Stimulated activated naive B cell treated with anti-CD40 and anti-IgM and Interleukin-4, amounts not matched to agents 10 μg/mL and 1 μg/mL and 100 μg/mL, for 72 hours (primary cell): ENCODE measurements at regions not wholly inside any gene's neighbourhood (a gene's known extent, or its start where the extent isn't known, plus 50 kb on each side); places are given as distances from the start of the nearest gene placed in this dataset.

Source experiments
- ATAC-seq, 2 donors: fragments of 150-1000 bp; cut with Tn5 transposase; replicated peaks; 2 replicates each; pipeline ENCODE4 v1.10.0; 2021; ENCODE audit warnings: moderate library complexity in 1 of 2
- DNase-seq: peaks from one replicate; pipeline ENCODE4 v3.0.0; 2021
- H3K27ac Mint-ChIP-seq: one replicate; pipeline ENCODE4 v1.8.0; 2022; ENCODE audit warnings: mild to moderate bottlenecking, mixed read lengths
- H3K27me3 Mint-ChIP-seq, 2 donors: one replicate each; pipeline ENCODE4 v1.8.0; 2022; ENCODE audit warnings: mixed read lengths in 2 of 2
- H3K36me3 Mint-ChIP-seq, 2 donors: one replicate each; pipeline ENCODE4 v1.8.0; 2022; ENCODE audit warnings: mixed read lengths in 2 of 2, mild to moderate bottlenecking in 1 of 2
- H3K4me1 Mint-ChIP-seq, 2 donors: one replicate each; pipeline ENCODE4 v1.8.0; 2022; ENCODE audit warnings: mixed read lengths in 2 of 2, mild to moderate bottlenecking in 1 of 2
- H3K4me3 Mint-ChIP-seq, 2 donors: one replicate each; pipeline ENCODE4 v1.8.0; 2022; ENCODE audit warnings: mild to moderate bottlenecking in 2 of 2, mixed read lengths in 2 of 2, moderate library complexity in 1 of 2
- H3K9me3 Mint-ChIP-seq, 2 donors: one replicate each; pipeline ENCODE4 v1.8.0; 2022; ENCODE audit warnings: mixed read lengths in 2 of 2, mild to moderate bottlenecking in 1 of 2

- Mint-ChIP-seq H3K36me3 (no peaks in the 10 kb centered on the region), H3K27me3 (peaks cover 8 to 16% of the 10 kb centered on the region in 2 donors), H3K27ac (no peak overlapping the region), H3K9me3 (peaks cover 0 to 4% of the 10 kb centered on the region in 2 donors), H3K4me3 (no peak overlapping the region), H3K4me1 (peaks cover 2 to 6% of the 10 kb centered on the region in 2 donors)
- no peak for DNase-seq
- peak; percentile 51 to 54 for ATAC-seq
Observed at GRCh38 chrX:1909419-1910206, 294.8 kb downstream of the ASMT start.

GRCh38 chrX:1910207-1910470 is 295.3 kb downstream of the ASMT start:
- no peak for ATAC-seq
- Mint-ChIP-seq H3K4me1 (peaks cover 2 to 6% of the 10 kb centered on the region in 2 donors), H3K27ac (no peak overlapping the region), H3K9me3 (peaks cover 0 to 4% of the 10 kb centered on the region in 2 donors), H3K27me3 (peaks cover 12 to 22% of the 10 kb centered on the region in 2 donors), H3K36me3 (no peaks in the 10 kb centered on the region), H3K4me3 (no peak overlapping the region)
- DNase-seq, result no peak

DNA sequence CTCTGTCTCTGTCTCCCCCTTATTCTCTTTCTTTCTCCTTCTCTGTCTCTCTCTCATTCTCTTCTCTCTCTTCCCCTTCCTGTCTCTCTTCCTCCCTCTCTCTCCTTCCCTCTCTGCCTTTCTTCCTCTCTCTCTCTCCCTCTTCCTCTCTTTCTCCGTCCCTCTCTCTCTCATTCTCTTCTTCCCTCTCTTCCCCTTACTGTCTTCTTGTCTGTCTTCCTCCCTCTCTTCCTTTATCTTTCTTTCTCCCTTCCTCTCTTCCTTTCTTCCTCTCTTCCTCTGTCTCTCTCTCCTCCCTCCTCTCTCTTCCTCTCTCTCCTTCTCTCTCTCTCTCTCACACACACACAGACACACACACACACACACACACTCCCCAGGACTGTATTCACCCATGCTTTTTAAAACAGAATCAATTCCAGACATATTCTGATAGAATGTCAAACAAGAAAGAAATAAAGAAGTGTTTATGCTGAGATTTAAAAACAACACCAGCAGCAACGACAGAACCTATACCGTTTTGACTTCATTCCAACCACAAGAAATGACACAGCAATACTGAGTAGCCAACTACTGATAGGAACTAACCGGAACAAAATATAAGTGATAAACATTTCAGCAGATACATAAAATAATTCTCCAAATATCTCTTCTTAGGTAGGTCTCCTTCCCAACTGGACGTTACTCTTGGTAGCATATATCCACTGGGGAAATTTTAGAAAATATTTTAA is 296.7 kb downstream of the ASMT start:
- ATAC-seq, result no peak
- Mint-ChIP-seq H3K4me3 (no peak overlapping the region), H3K9me3 (peaks cover 0 to 4% of the 10 kb centered on the region in 2 donors), H3K36me3 (no peaks in the 10 kb centered on the region), H3K4me1 (peaks cover 2 to 6% of the 10 kb centered on the region in 2 donors), H3K27ac (no peak overlapping the region), H3K27me3 (peaks cover 17 to 32% of the 10 kb centered on the region in 2 donors)
- no peak for DNase-seq

DNA sequence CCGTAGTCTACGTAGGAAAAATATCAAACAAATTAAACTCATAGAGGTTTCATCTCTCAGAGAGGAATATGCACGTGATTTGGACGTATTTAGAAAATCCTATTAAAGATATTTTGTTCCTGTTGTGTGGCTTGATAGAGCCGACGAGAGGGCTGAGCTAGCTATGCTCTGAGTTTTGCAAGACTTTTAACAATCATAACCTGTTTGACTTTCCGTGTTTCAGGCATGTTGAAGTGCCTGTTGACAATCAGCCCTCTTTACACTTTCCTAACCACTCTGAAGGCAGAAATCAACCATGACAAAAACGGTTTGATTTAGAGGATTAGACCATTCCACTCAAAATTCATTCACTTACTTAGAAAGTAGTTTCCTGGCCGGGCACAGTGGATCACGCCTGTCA is 297.3 kb downstream of the ASMT start:
- Mint-ChIP-seq H3K9me3 (peaks cover 0 to 4% of the 10 kb centered on the region in 2 donors), H3K36me3 (no peaks in the 10 kb centered on the region), H3K4me3 (no peak overlapping the region), H3K27ac (no peak overlapping the region), H3K4me1 (peaks cover 2 to 6% of the 10 kb centered on the region in 2 donors), H3K27me3 (peaks cover 17 to 32% of the 10 kb centered on the region in 2 donors)
- ATAC-seq, result no peak
- DNase-seq, result no peak

DNA sequence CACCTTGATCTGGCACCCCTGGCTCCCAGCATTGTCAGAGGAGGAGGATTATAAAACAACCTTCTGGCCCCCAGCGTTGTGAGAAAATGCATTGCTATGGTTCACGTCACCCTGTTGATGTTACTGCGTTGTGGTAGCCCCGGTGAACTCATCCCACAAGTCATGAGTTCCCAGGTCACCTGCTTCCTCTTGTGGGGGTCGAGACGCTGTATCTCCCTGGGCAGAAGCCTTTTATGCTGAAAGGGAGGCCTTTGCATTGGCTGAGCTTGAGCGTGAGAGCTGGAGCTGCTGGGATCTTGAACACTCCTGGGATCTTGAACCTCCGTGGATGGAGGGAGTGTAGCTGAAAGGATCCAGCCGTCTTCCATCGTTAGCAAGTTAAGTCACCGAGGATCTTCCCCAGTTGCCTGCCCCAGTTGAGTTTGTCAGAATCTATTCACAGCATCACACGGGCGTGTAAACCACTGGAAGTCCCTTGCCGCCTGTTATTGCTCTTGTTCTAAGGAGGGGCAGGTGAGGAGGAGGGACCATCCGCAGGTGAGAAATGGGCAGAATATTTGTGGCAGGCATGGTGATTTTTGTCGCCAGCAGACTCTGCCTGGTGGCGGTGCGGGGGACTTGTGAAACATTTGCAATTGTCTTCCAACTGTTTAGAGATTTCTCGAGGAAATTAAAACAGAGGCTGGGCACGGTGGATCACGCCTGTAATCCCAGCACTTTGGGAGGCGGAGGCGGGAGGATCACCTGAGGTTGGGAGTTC is 299.9 kb downstream of the ASMT start:
- Mint-ChIP-seq H3K4me3 (no peak overlapping the region), H3K27ac (no peak overlapping the region)

DNA sequence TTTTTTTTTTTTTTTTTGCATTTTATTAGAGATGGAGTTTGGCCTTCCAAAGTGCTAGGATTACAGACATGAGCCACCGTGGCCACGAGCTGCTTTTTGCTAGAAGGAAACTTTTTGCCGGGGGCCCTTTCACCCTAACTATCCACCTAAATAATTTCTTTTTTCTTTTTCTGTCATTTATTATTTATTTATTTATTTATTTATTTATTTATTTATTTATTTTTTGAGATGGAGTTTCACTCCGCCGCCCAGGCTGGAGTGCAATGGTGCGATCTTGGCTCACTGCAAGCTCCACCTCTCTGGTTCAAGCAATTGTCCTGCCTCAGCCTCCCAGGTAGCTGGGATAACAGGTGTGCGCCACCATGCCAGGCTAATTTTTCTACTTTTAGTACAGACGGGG is 303.9 kb downstream of the ASMT start:
- H3K4me3 Mint-ChIP-seq, result no peak overlapping the region
- no peaks in the 10 kb centered on the region for H3K36me3 Mint-ChIP-seq
- H3K9me3 Mint-ChIP-seq, result no peaks in the 10 kb centered on the region
- no peaks in the 10 kb centered on the region for H3K4me1 Mint-ChIP-seq
- peaks cover 12 to 17% of the 10 kb centered on the region in 2 donors for H3K27me3 Mint-ChIP-seq
- no peak overlapping the region for H3K27ac Mint-ChIP-seq
- DNase-seq (no peak), ATAC-seq (no peak)

More for the DNA sequence above, 299.9 kb downstream of the ASMT start:
- peaks cover 0 to 2% of the 10 kb centered on the region in 2 donors for H3K4me1 Mint-ChIP-seq
- peaks cover 17 to 32% of the 10 kb centered on the region in 2 donors for H3K27me3 Mint-ChIP-seq
- H3K36me3 Mint-ChIP-seq, result no peaks in the 10 kb centered on the region
- ATAC-seq (no peak), DNase-seq (no peak)
- H3K9me3 Mint-ChIP-seq, result peaks cover 0 to 4% of the 10 kb centered on the region in 2 donors

- Mint-ChIP-seq H3K4me1 (peaks cover 4 to 6% of the 10 kb centered on the region in 2 donors), H3K27ac (no peak overlapping the region), H3K4me3 (peak overlapping the region in 1 of 2 donors; percentile 31), H3K36me3 (peaks cover 0 to 8% of the 10 kb centered on the region in 2 donors), H3K27me3 (peaks cover 6 to 31% of the 10 kb centered on the region in 2 donors), H3K9me3 (no peaks in the 10 kb centered on the region)
- ATAC-seq (no peak), DNase-seq (no peak)
Observed at GRCh38 chrX:1925053-1925481, 310.2 kb downstream of the ASMT start.

DNA sequence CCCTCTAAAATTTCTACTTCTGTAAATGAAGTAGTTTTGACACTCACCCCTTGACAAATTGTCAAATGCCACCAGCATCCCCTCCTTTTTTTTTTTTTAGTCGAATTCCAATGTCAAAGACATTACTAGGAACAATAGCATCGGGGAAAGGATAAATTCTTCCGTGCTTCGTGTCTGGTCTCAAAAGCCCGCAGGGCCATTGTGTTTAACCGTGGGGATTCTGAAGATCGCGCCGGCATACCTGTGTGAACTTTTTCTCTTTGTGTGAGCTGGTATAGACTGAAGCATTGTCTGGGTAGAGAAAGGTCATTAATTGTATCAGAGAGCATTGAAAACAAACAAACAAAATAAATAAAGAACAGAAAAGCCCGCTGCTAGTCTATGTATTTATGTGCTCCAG is 313.9 kb downstream of the ASMT start:
- no peak for ATAC-seq
- H3K27ac Mint-ChIP-seq, result no peak overlapping the region
- no peak for DNase-seq
- no peak overlapping the region for H3K4me3 Mint-ChIP-seq
- no peaks in the 10 kb centered on the region for H3K9me3 Mint-ChIP-seq
- H3K4me1 Mint-ChIP-seq, result peaks cover 4 to 6% of the 10 kb centered on the region in 2 donors
- H3K36me3 Mint-ChIP-seq, result peaks cover 0 to 11% of the 10 kb centered on the region in 2 donors
- H3K27me3 Mint-ChIP-seq, result peaks cover 6 to 31% of the 10 kb centered on the region in 2 donors

DNA sequence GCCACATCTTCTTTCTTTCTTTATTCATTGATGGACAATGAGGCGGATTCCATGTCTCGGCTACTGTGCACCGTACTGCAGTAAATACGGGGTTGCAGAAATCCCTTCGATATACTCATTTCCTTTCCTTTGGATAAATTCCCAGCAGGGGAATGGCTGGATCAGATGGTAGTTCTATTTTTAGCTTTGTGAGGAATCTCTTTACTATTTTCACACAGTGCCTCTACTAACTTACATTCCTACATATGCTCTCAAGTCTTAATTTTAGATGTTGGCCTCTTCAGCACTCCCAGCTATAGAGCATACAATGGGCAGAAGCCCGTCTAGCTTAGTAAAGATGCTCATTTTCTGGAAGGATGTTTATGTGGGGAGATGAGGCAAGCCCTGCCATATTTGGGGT is 317.4 kb downstream of the ASMT start:
- H3K27me3 Mint-ChIP-seq, result peaks cover 0 to 18% of the 10 kb centered on the region in 2 donors
- DNase-seq, result no peak
- H3K9me3 Mint-ChIP-seq, result no peaks in the 10 kb centered on the region
- no peak overlapping the region for H3K4me3 Mint-ChIP-seq
- peaks cover 6 to 7% of the 10 kb centered on the region in 2 donors for H3K4me1 Mint-ChIP-seq
- no peak for ATAC-seq
- no peak overlapping the region for H3K27ac Mint-ChIP-seq
- peaks cover 0 to 7% of the 10 kb centered on the region in 2 donors for H3K36me3 Mint-ChIP-seq

- Mint-ChIP-seq H3K27ac (no peak overlapping the region), H3K4me3 (no peak overlapping the region), H3K4me1 (peaks cover 6 to 7% of the 10 kb centered on the region in 2 donors), H3K36me3 (peaks cover 0 to 13% of the 10 kb centered on the region in 2 donors), H3K9me3 (peaks cover 2 to 5% of the 10 kb centered on the region in 2 donors), H3K27me3 (peaks cover 0 to under 1% of the 10 kb centered on the region in 2 donors)
- no peak for ATAC-seq
- DNase-seq, result no peak
Observed at GRCh38 chrX:1933964-1934363, 319.1 kb downstream of the ASMT start.

- no peak overlapping the region for H3K27ac Mint-ChIP-seq
- H3K4me3 Mint-ChIP-seq, result no peak overlapping the region
- peaks cover 2 to 5% of the 10 kb centered on the region in 2 donors for H3K9me3 Mint-ChIP-seq
- peaks cover 0 to 15% of the 10 kb centered on the region in 2 donors for H3K36me3 Mint-ChIP-seq
- no peak for DNase-seq
- no peaks in the 10 kb centered on the region for H3K27me3 Mint-ChIP-seq
- no peak for ATAC-seq
- H3K4me1 Mint-ChIP-seq, result peaks cover 6 to 7% of the 10 kb centered on the region in 2 donors
Observed at GRCh38 chrX:1935805-1936204, 320.9 kb downstream of the ASMT start.

DNA sequence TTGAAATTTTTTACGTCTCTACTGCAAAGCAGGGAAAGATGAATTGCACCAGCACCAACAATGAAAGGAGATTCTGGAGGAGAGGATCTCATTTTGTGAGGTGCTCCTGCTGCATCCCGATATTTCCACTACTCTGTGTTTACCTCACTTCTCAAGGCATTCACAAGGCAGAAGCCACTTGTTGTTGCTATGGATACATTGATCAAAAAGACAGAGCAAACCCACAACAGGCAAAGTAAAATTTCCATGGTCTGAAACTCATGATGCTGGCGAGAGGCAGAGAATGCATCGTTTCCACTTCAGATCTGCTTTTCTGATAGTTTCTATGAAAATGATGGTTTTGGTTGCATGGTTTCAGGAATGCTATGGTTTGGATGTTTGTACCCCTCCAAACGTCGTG is 323.3 kb downstream of the ASMT start:
- H3K4me1 Mint-ChIP-seq, result peaks cover 6 to 7% of the 10 kb centered on the region in 2 donors
- H3K27me3 Mint-ChIP-seq, result no peaks in the 10 kb centered on the region
- H3K27ac Mint-ChIP-seq, result no peak overlapping the region
- peaks cover 2 to 5% of the 10 kb centered on the region in 2 donors for H3K9me3 Mint-ChIP-seq
- ATAC-seq (no peak), DNase-seq (no peak)
- no peak overlapping the region for H3K4me3 Mint-ChIP-seq
- H3K36me3 Mint-ChIP-seq, result peaks cover 0 to 11% of the 10 kb centered on the region in 2 donors

DNA sequence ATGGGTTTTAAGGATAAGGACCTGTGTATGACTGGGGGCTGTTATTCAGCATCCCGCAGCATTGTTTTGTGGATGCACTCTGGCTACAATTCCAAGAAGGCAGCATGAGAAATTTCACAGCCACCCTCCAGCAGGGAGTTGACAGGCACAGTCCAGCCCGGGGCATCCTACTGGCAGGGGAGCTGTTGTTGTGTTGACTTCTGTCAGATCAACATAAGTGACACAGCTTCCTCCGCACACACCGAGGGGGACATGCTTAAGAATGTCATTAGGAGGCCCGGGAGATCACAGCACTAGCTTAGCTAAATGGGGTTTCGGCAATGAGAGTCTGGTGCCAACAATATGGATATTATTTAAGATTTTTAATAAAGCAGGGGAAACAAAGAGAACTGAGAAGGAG is 326.5 kb downstream of the ASMT start:
- Mint-ChIP-seq H3K36me3 (peaks cover 0 to 11% of the 10 kb centered on the region in 2 donors), H3K9me3 (peaks cover 2 to 5% of the 10 kb centered on the region in 2 donors), H3K27me3 (no peaks in the 10 kb centered on the region), H3K4me3 (no peak overlapping the region), H3K4me1 (no peaks in the 10 kb centered on the region), H3K27ac (no peak overlapping the region)
- DNase-seq (no peak), ATAC-seq (no peak)

- no peak overlapping the region for H3K27ac Mint-ChIP-seq
- no peaks in the 10 kb centered on the region for H3K9me3 Mint-ChIP-seq
- ATAC-seq, result no peak
- no peak for DNase-seq
- no peaks in the 10 kb centered on the region for H3K36me3 Mint-ChIP-seq
- no peak overlapping the region for H3K4me3 Mint-ChIP-seq
- H3K27me3 Mint-ChIP-seq, result no peaks in the 10 kb centered on the region
- H3K4me1 Mint-ChIP-seq, result no peaks in the 10 kb centered on the region
Observed at GRCh38 chrX:1945879-1946278, 331.0 kb downstream of the ASMT start.
